Fibroblast of lung (primary cell): ENCODE measurements at regions not wholly inside any gene's neighbourhood (a gene's known extent, or its start where the extent isn't known, plus 50 kb on each side); places are given as distances from the start of the nearest gene placed in this dataset.

Experiments used
- DNase-seq, 2 donors: peaks; one replicate each; pipeline versions ENCODE4 v3.0.0 to v3.0.0-alpha.2; 2010; ENCODE audit warnings: low read depth in 2 of 2
- H2AFZ ChIP-seq: 2 replicates; pipeline ENCODE4 v1.5.1; 2012; ENCODE audit warnings: low read length, control low read depth, inconsistent platforms
- H3K27ac ChIP-seq: 2 replicates; pipeline ENCODE4 v1.5.1; 2011; ENCODE audit warnings: low read length, control low read depth; ENCODE audit not compliant: insufficient read depth
- H3K27me3 ChIP-seq: 2 replicates; pipeline ENCODE4 v1.5.1; 2011; ENCODE audit warnings: mild to moderate bottlenecking, low read length; ENCODE audit not compliant: control insufficient read depth, insufficient read depth
- H3K36me3 ChIP-seq: 2 replicates; pipeline ENCODE4 v1.5.1; 2011; ENCODE audit warnings: low read length; ENCODE audit not compliant: control insufficient read depth, insufficient read depth
- H3K4me1 ChIP-seq: 2 replicates; pipeline ENCODE4 v1.5.1; 2011; ENCODE audit warnings: low read length; ENCODE audit not compliant: control insufficient read depth, insufficient read depth; ENCODE audit errors: extremely low read depth
- H3K4me2 ChIP-seq: 2 replicates; pipeline ENCODE4 v1.5.1; 2011; ENCODE audit warnings: low read length, control low read depth; ENCODE audit not compliant: insufficient read depth; ENCODE audit errors: extremely low read depth
- H3K4me3 ChIP-seq, 4 experiments: fragments of 200-600 bp in 1 of 4; sonication (generic) in 1 of 4; replicated peaks in 1 of 4; 2 replicates each; pipeline ENCODE4 v1.5.1; 2011 to 2016; ENCODE audit warnings: low read length in 4 of 4, low read depth in 3 of 4, mild to moderate bottlenecking in 3 of 4, control low read depth in 2 of 4, inconsistent platforms in 1 of 4, mixed read lengths in 1 of 4; ENCODE audit not compliant: insufficient read depth in 1 of 4; ENCODE audit errors: control extremely low read depth in 1 of 4
- H3K79me2 ChIP-seq: 2 replicates; pipeline ENCODE4 v1.5.1; 2012; ENCODE audit warnings: mild to moderate bottlenecking, low read length, inconsistent platforms; ENCODE audit not compliant: control insufficient read depth, insufficient read depth
- H3K9ac ChIP-seq: 2 replicates; pipeline ENCODE4 v1.5.1; 2011; ENCODE audit warnings: mild to moderate bottlenecking, low read length, control low read depth; ENCODE audit not compliant: insufficient read depth
- H3K9me3 ChIP-seq: 2 replicates; pipeline ENCODE4 v1.5.1; 2012; ENCODE audit warnings: low read depth, low read length; ENCODE audit not compliant: control insufficient read depth, insufficient read depth
- H4K20me1 ChIP-seq: 2 replicates; pipeline ENCODE4 v1.5.1; 2011; ENCODE audit warnings: low read length; ENCODE audit not compliant: control insufficient read depth, insufficient read depth; ENCODE audit errors: extremely low read depth
- CTCF ChIP-seq, 2 donors: IDR thresholded peaks in 1 of 2; conservative IDR thresholded peaks in 1 of 2; 1 replicate in 1 of 2; 2 replicates in 1 of 2; pipeline ENCODE4 v1.5.1; 2011 to 2012; ENCODE audit warnings: low read length in 2 of 2, control low read depth in 1 of 2, inconsistent platforms in 1 of 2, low read depth in 1 of 2, mild to moderate bottlenecking in 1 of 2
- EZH2 ChIP-seq: IDR thresholded peaks from 2 replicates; pipeline ENCODE4 v1.5.1; 2012; ENCODE audit warnings: low read length, control low read depth, mild to moderate bottlenecking; ENCODE audit errors: missing control alignments

DNA sequence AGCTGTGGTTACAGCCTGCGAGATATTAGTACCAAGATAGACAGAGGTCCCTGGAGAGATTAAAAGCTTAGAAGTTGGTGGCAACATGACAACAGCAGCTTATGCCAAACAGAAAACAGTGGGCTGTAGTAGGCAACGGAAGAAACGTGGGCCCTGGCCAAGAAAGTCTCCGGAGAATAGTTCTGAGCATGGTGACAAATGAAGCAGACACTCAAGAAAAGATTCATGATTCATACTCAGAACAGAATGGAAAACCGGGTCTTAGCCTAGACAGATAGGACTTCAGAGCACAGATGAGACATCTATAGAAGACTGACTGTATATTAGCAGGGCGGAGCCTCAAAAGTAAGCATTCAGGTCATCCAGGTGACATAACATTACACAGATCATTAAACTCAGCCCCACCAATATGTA, 727.4 kb downstream of the ETS1 start:
- Histone ChIP-seq H4K20me1 (no peaks in the 10 kb centered on the region), H3K9me3 (no peaks in the 10 kb centered on the region), H3K4me1 (no peaks in the 10 kb centered on the region), H2AFZ (no peak overlapping the region), H3K27me3 (no peaks in the 10 kb centered on the region), H3K4me3 (no peak overlapping the region), H3K79me2 (no peaks in the 10 kb centered on the region), H3K27ac (no peak overlapping the region), H3K4me2 (no peak overlapping the region), H3K9ac (no peak overlapping the region), H3K36me3 (no peaks in the 10 kb centered on the region)
- TF ChIP-seq CTCF (conservative IDR thresholded peaks at IDR 0.05 in 1 of 2, IDR thresholded peaks at IDR 0.05 in 1 of 2; ENCODE audit: low read depth in 1 of 2, low read length in 2 of 2) = no peak
- no peak for TF ChIP-seq EZH2
- peak in 1 of 2 donors; percentile 22 for DNase-seq

GRCh38 chr11:127844876-127845275, 742.5 kb downstream of the ETS1 start:
- Histone ChIP-seq H4K20me1 (no peaks in the 10 kb centered on the region), H3K9ac (no peak overlapping the region), H3K36me3 (no peaks in the 10 kb centered on the region), H3K27ac (no peak overlapping the region), H3K4me2 (no peak overlapping the region), H3K27me3 (no peaks in the 10 kb centered on the region), H2AFZ (no peak overlapping the region), H3K9me3 (no peaks in the 10 kb centered on the region), H3K4me3 (no peak overlapping the region), H3K79me2 (no peaks in the 10 kb centered on the region), H3K4me1 (no peaks in the 10 kb centered on the region)
- TF ChIP-seq CTCF (conservative IDR thresholded peaks at IDR 0.05 in 1 of 2, IDR thresholded peaks at IDR 0.05 in 1 of 2; ENCODE audit: low read depth in 1 of 2, low read length in 2 of 2) = no peak
- TF ChIP-seq EZH2 = no peak
- DNase-seq = no peak

- peak; percentile 56 for DNase-seq
- Histone ChIP-seq H3K27ac (no peak overlapping the region), H3K4me2 (no peak overlapping the region), H3K27me3 (no peaks in the 10 kb centered on the region), H4K20me1 (no peaks in the 10 kb centered on the region), H3K9me3 (no peaks in the 10 kb centered on the region), H3K36me3 (no peaks in the 10 kb centered on the region), H2AFZ (no peak overlapping the region), H3K9ac (no peak overlapping the region), H3K4me3 (no peak overlapping the region), H3K4me1 (no peaks in the 10 kb centered on the region), H3K79me2 (no peaks in the 10 kb centered on the region)
- TF ChIP-seq CTCF (conservative IDR thresholded peaks at IDR 0.05 in 1 of 2, IDR thresholded peaks at IDR 0.05 in 1 of 2; ENCODE audit: low read depth in 1 of 2, low read length in 2 of 2) (peak; percentile 61 to 64), EZH2 (no peak)
Observed at GRCh38 chr11:127843483-127844396, 743.6 kb downstream of the ETS1 start.
